PC-3 (cell line): ENCODE measurements at regions not wholly inside any gene's neighbourhood (a gene's known extent, or its start where the extent isn't known, plus 50 kb on each side); places are given as distances from the start of the nearest gene placed in this dataset.

Experiments used
- ATAC-seq: fragments of 200-7000 bp; cut with Tn5 transposase; 2 replicates; pipeline ENCODE4 v1.9.1; 2020; ENCODE audit warnings: mild to moderate bottlenecking, moderate library complexity
- BruUV-seq: library from RNA; stranded (reverse); fragments of 400-500 nt; replicated peaks from 2 replicates; lab custom pipeline; 2021; lab: Mats Ljungman, UMichigan
- CTCF ChIA-PET: fragments of 300-600 bp; sonication (Branson Sonifier 250); formaldehyde crosslinking; loops from one replicate; lab custom pipeline; 2022; ENCODE audit warnings: antibody characterized with exemption; lab: Charles Lee
- POLR2A ChIA-PET: fragments of 300-600 bp; sonication (Branson Sonifier 250); formaldehyde crosslinking; loops from one replicate; lab custom pipeline; 2022; ENCODE audit warnings: antibody characterized with exemption; ENCODE audit not compliant: unreplicated experiment; lab: Charles Lee
- DNase-seq: peaks from one replicate; pipeline ENCODE4 v3.0.0-alpha.2; 2015
- H2AFZ ChIP-seq: fragments of 300-600 bp; sonication (generic); 2 replicates; pipeline ENCODE4 v1.6.0; 2016; ENCODE audit warnings: antibody characterized with exemption, low read length
- H3F3A ChIP-seq: fragments of 300-600 bp; sonication (generic); one replicate; pipeline ENCODE4 v1.6.0; 2017; ENCODE audit warnings: antibody characterized with exemption, low read length, control low read depth, mild to moderate bottlenecking; ENCODE audit not compliant: unreplicated experiment
- H3K27ac ChIP-seq: fragments of 300-600 bp; sonication (generic); 2 replicates; pipeline ENCODE4 v1.5.1; 2016; ENCODE audit warnings: mild to moderate bottlenecking, low read length
- H3K27me3 ChIP-seq: fragments of 300-600 bp; sonication (generic); 2 replicates; pipeline ENCODE4 v1.6.1; 2016; ENCODE audit warnings: low read length, mixed read lengths
- H3K36me3 ChIP-seq: fragments of 300-600 bp; sonication (generic); 2 replicates; pipeline ENCODE4 v1.6.1; 2016; ENCODE audit warnings: low read depth, mixed run types, low read length, mixed read lengths
- H3K4me1 ChIP-seq: fragments of 300-600 bp; sonication (generic); 2 replicates; pipeline ENCODE4 v1.5.1; 2016; ENCODE audit warnings: low read length; ENCODE audit not compliant: insufficient read depth
- H3K4me2 ChIP-seq: fragments of 300-600 bp; sonication (generic); 2 replicates; pipeline ENCODE4 v1.6.0; 2016; ENCODE audit warnings: low read length
- H3K4me3 ChIP-seq: fragments of 300-600 bp; sonication (generic); 2 replicates; pipeline ENCODE4 v1.5.1; 2016; ENCODE audit warnings: mild to moderate bottlenecking, low read length, mixed read lengths
- H3K79me2 ChIP-seq: fragments of 300-600 bp; sonication (generic); 2 replicates; pipeline ENCODE4 v1.6.1; 2017; ENCODE audit warnings: low read length, mixed read lengths
- H3K9ac ChIP-seq: fragments of 300-600 bp; sonication (generic); 2 replicates; pipeline ENCODE4 v1.6.0; 2016; ENCODE audit warnings: mild to moderate bottlenecking, low read length
- H3K9me2 ChIP-seq: fragments of 300-600 bp; sonication (generic); replicated peaks from 2 replicates; pipeline ENCODE4 v1.6.1; 2016; ENCODE audit warnings: mixed run types, low read length, mixed read lengths
- H3K9me3 ChIP-seq: fragments of 300-600 bp; sonication (generic); 2 replicates; pipeline ENCODE4 v1.6.1; 2016; ENCODE audit warnings: low read length, mixed read lengths
- H4K20me1 ChIP-seq: fragments of 300-600 bp; sonication (generic); 2 replicates; pipeline ENCODE4 v1.6.1; 2016; ENCODE audit warnings: low read length, mixed read lengths
- EZH2 ChIP-seq: fragments of 300-600 bp; sonication (generic); IDR thresholded peaks from one replicate; pipeline ENCODE4 v1.6.1; 2017; ENCODE audit warnings: antibody characterized with exemption, mild to moderate bottlenecking, low read length; ENCODE audit not compliant: unreplicated experiment
- EZH2phosphoT487 ChIP-seq: fragments of 300-600 bp; sonication (generic); IDR thresholded peaks from 2 replicates; pipeline ENCODE4 v1.6.1; 2018; ENCODE audit warnings: mild to moderate bottlenecking, antibody characterized with exemption, low read length, borderline replicate concordance
- intact Hi-C: fragments of 100-400 bp; cut with micrococcal nuclease; formaldehyde crosslinking; loops from 2 replicates; pipeline ENCODE4 v1.9.0; 2023
- TF ChIP-seq, protein P1 (sequence below): fragments of 300-600 bp; sonication (generic); conservative IDR thresholded peaks from 2 replicates; pipeline ENCODE4 v1.5.1; 2017; ENCODE audit warnings: antibody characterized with exemption, low read depth, mild to moderate bottlenecking, low read length

- BruUV-seq: no TSS peak
- no peak for DNase-seq
- Histone ChIP-seq H3K9me2 (no peaks in the 10 kb centered on the region), H4K20me1 (no peaks in the 10 kb centered on the region), H3K9me3 (no peaks in the 10 kb centered on the region), H3K27me3 (no peaks in the 10 kb centered on the region), H3K4me2 (no peak overlapping the region), H3K4me1 (no peaks in the 10 kb centered on the region), H3K27ac (no peak overlapping the region), H3K9ac (no peak overlapping the region), H3K4me3 (no peak overlapping the region), H3K36me3 (no peaks in the 10 kb centered on the region), H2AFZ (no peak overlapping the region), H3F3A (no peaks in the 10 kb centered on the region), H3K79me2 (no peaks in the 10 kb centered on the region)
- CTCF ChIA-PET: no interaction called here
- POLR2A ChIA-PET: no interaction called here
- TF ChIP-seq EZH2phosphoT487: no peak
- TF ChIP-seq EZH2: no peak
- TF ChIP-seq, protein P1, sequence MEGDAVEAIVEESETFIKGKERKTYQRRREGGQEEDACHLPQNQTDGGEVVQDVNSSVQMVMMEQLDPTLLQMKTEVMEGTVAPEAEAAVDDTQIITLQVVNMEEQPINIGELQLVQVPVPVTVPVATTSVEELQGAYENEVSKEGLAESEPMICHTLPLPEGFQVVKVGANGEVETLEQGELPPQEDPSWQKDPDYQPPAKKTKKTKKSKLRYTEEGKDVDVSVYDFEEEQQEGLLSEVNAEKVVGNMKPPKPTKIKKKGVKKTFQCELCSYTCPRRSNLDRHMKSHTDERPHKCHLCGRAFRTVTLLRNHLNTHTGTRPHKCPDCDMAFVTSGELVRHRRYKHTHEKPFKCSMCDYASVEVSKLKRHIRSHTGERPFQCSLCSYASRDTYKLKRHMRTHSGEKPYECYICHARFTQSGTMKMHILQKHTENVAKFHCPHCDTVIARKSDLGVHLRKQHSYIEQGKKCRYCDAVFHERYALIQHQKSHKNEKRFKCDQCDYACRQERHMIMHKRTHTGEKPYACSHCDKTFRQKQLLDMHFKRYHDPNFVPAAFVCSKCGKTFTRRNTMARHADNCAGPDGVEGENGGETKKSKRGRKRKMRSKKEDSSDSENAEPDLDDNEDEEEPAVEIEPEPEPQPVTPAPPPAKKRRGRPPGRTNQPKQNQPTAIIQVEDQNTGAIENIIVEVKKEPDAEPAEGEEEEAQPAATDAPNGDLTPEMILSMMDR: no peak
- no peak for ATAC-seq
- intact Hi-C loops: no loop called here
Observed at GRCh38 chr3:40766396-40766795, 241.6 kb downstream of the ZNF621 start.

DNA sequence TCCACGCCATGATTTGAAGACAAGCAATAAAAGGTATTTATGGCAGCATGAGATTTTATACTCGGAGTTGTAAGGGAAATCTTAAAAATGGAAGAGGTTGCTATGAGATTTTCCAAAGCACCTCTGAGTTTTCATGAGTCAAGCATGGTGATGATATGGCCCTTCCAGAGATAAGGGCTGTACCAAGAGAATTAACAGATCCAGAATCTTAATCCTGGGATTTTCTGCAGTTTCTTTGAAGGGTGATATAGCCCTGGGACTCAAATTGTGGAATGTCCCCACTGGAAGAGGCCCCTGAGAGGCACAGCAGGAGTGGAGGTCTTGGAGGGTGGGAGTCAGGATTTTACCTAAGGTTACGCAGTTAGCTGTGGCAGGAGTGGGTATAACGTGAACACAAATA is 243.3 kb downstream of the ZNF621 start:
- intact Hi-C loops: no loop called here
- CTCF ChIA-PET: no interaction called here

GRCh38 chr3:40768536-40768935 is 243.8 kb downstream of the ZNF621 start:
- Histone ChIP-seq H3K27ac (no peak overlapping the region), H3K4me1 (no peaks in the 10 kb centered on the region), H3K36me3 (no peaks in the 10 kb centered on the region), H3K9ac (no peak overlapping the region), H3K9me3 (no peaks in the 10 kb centered on the region), H3K27me3 (no peaks in the 10 kb centered on the region), H3F3A (no peaks in the 10 kb centered on the region), H2AFZ (no peak overlapping the region), H4K20me1 (no peaks in the 10 kb centered on the region), H3K4me2 (no peak overlapping the region), H3K4me3 (no peak overlapping the region), H3K9me2 (no peaks in the 10 kb centered on the region), H3K79me2 (no peaks in the 10 kb centered on the region)
- TF ChIP-seq, protein P1: no peak
- TF ChIP-seq EZH2phosphoT487: no peak
- TF ChIP-seq EZH2: no peak
- no TSS peak for BruUV-seq
- ATAC-seq (no peak), DNase-seq (no peak)
- CTCF ChIA-PET: no interaction called here
- intact Hi-C loops: no loop called here
- POLR2A ChIA-PET: no interaction called here

More for the DNA sequence above, 243.3 kb downstream of the ZNF621 start:
- Histone ChIP-seq H3K4me1 (no peaks in the 10 kb centered on the region), H3F3A (no peaks in the 10 kb centered on the region), H4K20me1 (no peaks in the 10 kb centered on the region), H2AFZ (no peak overlapping the region), H3K36me3 (no peaks in the 10 kb centered on the region), H3K27me3 (no peaks in the 10 kb centered on the region), H3K9me2 (no peaks in the 10 kb centered on the region), H3K27ac (no peak overlapping the region), H3K4me3 (no peak overlapping the region), H3K9ac (no peak overlapping the region), H3K9me3 (no peaks in the 10 kb centered on the region), H3K4me2 (no peak overlapping the region), H3K79me2 (no peaks in the 10 kb centered on the region)
- ATAC-seq: no peak
- DNase-seq: no peak
- TF ChIP-seq EZH2: no peak
- POLR2A ChIA-PET: no interaction called here
- BruUV-seq: no TSS peak
